T-helper 2 cell treated with Interferon-gamma antibody and Interleukin-4, amounts not matched to agents 5 μg/mL and 100 μg/mL, for 36 hours (primary cell): ENCODE measurements at regions not wholly inside any gene's neighbourhood (a gene's known extent, or its start where the extent isn't known, plus 50 kb on each side); places are given as distances from the start of the nearest gene placed in this dataset.

Source experiments
- DNase-seq: peaks from one replicate; pipeline ENCODE4 v3.0.0; 2021; ENCODE audit warnings: low spot score
- H3K27ac Mint-ChIP-seq: one replicate; pipeline ENCODE4 v1.8.0; 2021; ENCODE audit warnings: mild to moderate bottlenecking, mixed read lengths
- H3K27me3 Mint-ChIP-seq: one replicate; pipeline ENCODE4 v1.8.0; 2021; ENCODE audit warnings: low read depth, mixed read lengths
- H3K36me3 Mint-ChIP-seq: one replicate; pipeline ENCODE4 v1.8.0; 2021; ENCODE audit warnings: low read depth, mixed read lengths
- H3K4me1 Mint-ChIP-seq: one replicate; pipeline ENCODE4 v1.8.0; 2021; ENCODE audit warnings: low read depth, mixed read lengths
- H3K4me3 Mint-ChIP-seq: one replicate; pipeline ENCODE4 v1.8.0; 2022; ENCODE audit warnings: mild to moderate bottlenecking, moderate library complexity, mixed read lengths
- H3K9me3 Mint-ChIP-seq: one replicate; pipeline ENCODE4 v1.8.0; 2021; ENCODE audit warnings: mixed read lengths

DNA sequence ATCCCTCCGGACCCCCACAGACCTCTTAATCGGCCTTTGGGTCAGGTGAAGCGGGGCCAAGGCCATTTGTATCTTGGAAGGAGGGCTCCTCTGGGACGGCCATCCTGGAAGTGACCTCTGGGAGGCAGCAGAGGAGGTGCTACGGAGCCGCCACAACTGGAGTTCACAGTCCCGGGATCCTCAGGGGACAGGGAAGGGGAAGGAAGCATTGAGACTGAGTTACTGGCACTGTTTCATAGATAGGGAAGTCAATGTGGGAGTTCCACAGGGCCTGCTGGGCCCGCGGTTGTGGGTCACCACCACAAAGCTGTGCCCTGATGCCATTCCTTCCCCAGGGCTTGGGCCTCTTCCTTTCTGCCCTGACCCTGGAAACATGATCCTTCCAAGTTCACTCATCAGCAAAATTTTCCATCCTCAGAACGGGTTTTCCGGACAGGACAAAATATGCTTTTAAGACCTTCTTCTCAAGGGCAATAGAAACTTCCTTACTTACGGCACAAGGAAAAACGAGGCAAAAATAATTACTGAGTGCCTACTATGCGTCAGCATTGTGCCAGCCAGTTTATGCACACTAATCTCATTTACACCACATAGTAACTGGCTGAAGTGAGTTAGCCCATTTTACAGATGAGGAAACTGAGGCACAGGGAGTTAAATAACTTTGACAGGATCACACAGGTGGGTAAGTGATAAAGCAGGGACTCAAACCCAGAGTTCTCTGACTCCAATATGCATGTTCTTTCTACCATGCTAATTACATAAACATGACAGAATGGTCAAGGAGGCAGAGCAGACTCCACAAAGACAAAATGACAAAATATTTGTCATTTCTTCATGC, 143.8 kb downstream of the UNC5CL start:
- Mint-ChIP-seq H3K4me3 (no peak overlapping the region), H3K9me3 (no peaks in the 10 kb centered on the region), H3K36me3 (no peaks in the 10 kb centered on the region), H3K27ac (no peak overlapping the region), H3K27me3 (peaks cover 3% of the 10 kb centered on the region), H3K4me1 (no peaks in the 10 kb centered on the region)
- no peak for DNase-seq

DNA sequence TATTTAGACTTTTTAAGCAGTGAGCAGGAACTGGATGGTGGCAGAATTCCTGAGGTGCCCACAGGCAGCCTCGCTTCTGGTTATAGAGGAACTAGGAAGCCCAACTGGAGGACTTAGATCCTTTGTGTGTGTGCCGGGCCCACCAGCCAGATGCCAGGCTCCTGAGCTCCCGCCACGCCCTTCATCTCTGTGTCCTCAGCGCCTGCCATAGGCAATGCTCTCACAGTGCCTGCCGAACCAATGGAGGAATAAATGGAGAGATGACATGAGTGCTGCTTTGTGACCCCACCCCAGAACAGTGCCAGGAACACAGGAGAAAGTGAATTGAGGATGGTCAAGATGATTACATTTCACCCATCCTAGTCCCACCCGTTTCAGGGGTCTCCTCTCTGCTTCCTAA, 146.0 kb downstream of the UNC5CL start:
- no peak overlapping the region for H3K4me3 Mint-ChIP-seq
- DNase-seq = no peak
- peaks cover 2% of the 10 kb centered on the region for H3K27me3 Mint-ChIP-seq
- no peak overlapping the region for H3K27ac Mint-ChIP-seq
- H3K4me1 Mint-ChIP-seq = no peaks in the 10 kb centered on the region
- no peaks in the 10 kb centered on the region for H3K36me3 Mint-ChIP-seq
- no peaks in the 10 kb centered on the region for H3K9me3 Mint-ChIP-seq

DNA sequence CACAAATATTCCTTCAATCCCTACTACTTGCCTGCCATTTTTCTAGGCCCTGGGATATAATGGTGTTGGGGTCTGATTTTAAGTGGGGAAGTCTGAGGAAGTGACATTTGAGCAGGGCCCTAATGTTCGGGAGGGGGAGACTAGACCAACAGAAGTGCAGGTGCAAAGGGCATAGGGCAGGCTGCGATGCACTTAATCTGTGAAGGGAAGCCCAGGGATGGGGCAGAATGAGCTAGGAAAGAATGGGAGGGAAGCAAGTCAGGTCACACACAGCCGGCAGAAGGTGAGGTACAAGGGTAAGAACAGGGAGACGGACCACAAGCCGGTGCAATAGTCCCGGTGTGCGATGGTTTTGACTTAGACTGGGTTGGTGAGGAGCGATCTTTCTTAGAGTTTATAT, 146.8 kb downstream of the UNC5CL start:
- H3K4me3 Mint-ChIP-seq = no peak overlapping the region
- H3K4me1 Mint-ChIP-seq = no peaks in the 10 kb centered on the region
- H3K9me3 Mint-ChIP-seq = no peaks in the 10 kb centered on the region
- no peak for DNase-seq
- no peak overlapping the region for H3K27ac Mint-ChIP-seq
- peaks cover 5% of the 10 kb centered on the region for H3K27me3 Mint-ChIP-seq
- H3K36me3 Mint-ChIP-seq = no peaks in the 10 kb centered on the region

DNA sequence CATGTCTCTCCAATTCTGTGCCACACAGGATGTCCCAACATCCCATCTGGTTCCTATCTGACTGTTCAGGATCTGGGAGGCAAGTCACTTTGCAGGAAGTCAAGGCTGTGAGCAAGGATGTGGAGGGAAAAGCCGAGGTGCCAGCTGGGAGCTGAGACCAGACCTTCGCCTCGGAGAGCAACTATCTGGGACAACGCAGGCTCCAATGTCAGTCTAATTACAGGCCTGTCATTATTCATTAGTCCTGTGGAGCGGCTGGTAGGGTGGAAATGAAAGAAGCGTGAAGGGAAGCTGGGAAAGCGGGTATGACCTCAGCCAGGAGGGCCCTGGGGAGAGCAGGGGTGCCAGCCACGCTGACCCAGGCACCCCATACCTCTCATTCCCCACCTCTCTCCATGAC, 147.3 kb downstream of the UNC5CL start:
- no peaks in the 10 kb centered on the region for H3K4me1 Mint-ChIP-seq
- H3K4me3 Mint-ChIP-seq = no peak overlapping the region
- no peak for DNase-seq
- H3K27me3 Mint-ChIP-seq = peaks cover 5% of the 10 kb centered on the region
- H3K9me3 Mint-ChIP-seq = no peaks in the 10 kb centered on the region
- H3K36me3 Mint-ChIP-seq = no peaks in the 10 kb centered on the region
- no peak overlapping the region for H3K27ac Mint-ChIP-seq

DNA sequence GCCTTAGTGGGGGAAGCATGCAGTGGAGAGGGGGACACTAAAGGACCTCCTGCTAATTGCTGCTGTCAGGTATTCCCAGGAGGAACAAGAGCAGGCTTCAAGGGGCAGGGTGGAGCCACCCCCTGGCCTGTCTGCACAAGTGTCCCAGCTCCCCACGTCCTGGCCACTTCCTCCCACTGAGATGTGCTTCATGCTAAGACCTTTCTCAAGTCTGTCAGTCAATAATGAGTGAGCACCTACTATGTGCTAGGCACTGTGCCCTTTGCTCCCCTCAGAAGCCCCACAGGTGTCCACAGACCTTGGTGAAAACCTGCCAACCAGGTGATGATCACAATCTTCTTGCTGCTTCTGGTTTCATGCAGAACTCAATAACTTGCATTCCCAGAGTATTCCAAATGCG, 147.9 kb downstream of the UNC5CL start:
- no peak for DNase-seq
- Mint-ChIP-seq H3K27ac (no peak overlapping the region), H3K36me3 (no peaks in the 10 kb centered on the region), H3K27me3 (peaks cover 5% of the 10 kb centered on the region), H3K4me1 (no peaks in the 10 kb centered on the region), H3K9me3 (no peaks in the 10 kb centered on the region), H3K4me3 (no peak overlapping the region)

DNA sequence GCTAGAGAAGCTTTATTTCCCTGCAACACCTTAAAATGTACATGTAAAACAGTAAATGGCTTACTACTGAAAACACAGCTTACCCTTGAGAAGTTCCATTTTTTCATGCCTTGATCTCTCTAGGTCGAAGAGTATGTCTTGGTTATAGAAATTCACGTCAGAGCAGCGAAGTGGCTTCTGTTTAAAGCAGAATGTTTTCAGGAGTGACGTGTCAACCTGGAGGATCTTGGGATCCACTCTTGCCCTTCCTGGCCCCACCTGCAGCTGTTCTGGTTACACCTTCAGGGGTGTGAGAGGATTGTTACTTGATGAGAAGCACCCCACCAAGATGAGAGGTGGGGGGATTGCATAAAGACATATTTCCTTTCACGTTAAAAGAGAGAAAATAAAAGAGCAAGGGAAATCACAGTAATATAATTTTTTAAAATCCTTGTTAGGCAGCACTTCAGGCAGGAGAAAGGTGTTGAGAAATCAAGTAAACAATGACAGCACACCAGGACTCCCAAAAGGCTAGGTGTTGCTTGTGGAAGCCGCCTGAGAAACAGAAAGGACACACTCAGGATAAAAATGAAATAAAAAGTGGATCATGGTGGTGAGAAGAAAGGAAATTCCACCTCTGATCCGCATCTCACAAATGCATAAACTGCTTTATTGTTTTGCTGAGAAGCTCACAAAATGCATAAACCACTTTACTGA, 149.7 kb downstream of the UNC5CL start:
- H3K9me3 Mint-ChIP-seq = no peaks in the 10 kb centered on the region
- H3K4me3 Mint-ChIP-seq = no peak overlapping the region
- no peaks in the 10 kb centered on the region for H3K4me1 Mint-ChIP-seq
- no peak for DNase-seq
- H3K27ac Mint-ChIP-seq = no peak overlapping the region
- H3K27me3 Mint-ChIP-seq = peaks cover 7% of the 10 kb centered on the region
- no peaks in the 10 kb centered on the region for H3K36me3 Mint-ChIP-seq

DNA sequence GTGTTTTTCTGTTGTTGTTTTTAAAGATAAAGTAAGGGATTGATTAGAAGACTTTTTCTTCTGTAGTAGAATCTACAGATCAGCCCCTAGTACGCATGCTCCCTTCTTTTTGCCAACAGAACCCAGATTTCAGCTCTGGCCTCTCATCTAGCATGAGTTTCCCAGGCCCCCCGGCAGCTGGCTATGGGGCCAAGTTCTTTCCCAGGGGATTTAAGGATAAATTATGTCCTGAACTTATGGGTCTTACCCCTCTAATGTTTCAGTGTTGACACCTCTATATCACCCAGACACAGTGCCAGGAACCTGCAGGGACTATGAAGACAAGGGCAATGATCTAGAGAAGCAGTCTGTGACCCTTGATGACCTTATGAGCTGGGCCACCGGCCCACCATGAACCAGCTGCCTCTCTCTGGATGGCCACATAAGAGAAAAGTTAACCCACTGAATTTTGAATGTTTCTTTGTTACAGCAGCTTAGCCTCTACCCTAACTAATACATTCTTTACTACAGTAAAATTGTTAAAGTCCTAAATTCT, 150.5 kb downstream of the UNC5CL start:
- H3K36me3 Mint-ChIP-seq = no peaks in the 10 kb centered on the region
- no peak overlapping the region for H3K4me3 Mint-ChIP-seq
- no peaks in the 10 kb centered on the region for H3K9me3 Mint-ChIP-seq
- peaks cover 9% of the 10 kb centered on the region for H3K27me3 Mint-ChIP-seq
- H3K27ac Mint-ChIP-seq = no peak overlapping the region
- H3K4me1 Mint-ChIP-seq = no peaks in the 10 kb centered on the region
- no peak for DNase-seq

DNA sequence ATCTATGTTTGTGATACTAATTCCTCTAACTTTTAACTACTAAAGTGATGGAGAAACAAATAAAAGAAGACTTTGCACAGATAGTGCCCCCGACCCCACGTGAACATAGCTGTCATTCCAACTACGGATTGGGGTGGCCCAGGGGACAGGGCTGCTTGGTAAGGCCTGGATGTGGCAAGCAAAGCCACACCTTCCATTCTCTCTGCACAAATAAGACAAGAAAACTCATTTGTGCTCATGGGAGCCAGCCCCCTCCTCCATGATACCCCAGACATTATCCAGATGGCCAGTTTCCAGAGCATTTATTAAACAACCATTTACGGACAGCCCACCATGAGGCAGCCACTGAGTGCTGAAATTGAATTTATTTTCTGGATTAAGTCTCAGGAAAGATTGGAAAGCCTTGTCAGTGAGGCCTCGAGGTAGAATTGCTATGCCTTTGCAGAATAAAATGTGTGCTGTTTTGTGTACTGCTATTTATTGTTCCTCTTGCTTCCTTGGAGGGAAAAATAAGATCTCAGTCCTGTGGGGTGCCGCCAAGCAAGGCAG, 151.2 kb downstream of the UNC5CL start:
- H3K27me3 Mint-ChIP-seq = peaks cover 9% of the 10 kb centered on the region
- H3K4me1 Mint-ChIP-seq = no peaks in the 10 kb centered on the region
- no peak overlapping the region for H3K4me3 Mint-ChIP-seq
- DNase-seq = no peak
- no peak overlapping the region for H3K27ac Mint-ChIP-seq
- no peaks in the 10 kb centered on the region for H3K36me3 Mint-ChIP-seq
- H3K9me3 Mint-ChIP-seq = no peaks in the 10 kb centered on the region

DNA sequence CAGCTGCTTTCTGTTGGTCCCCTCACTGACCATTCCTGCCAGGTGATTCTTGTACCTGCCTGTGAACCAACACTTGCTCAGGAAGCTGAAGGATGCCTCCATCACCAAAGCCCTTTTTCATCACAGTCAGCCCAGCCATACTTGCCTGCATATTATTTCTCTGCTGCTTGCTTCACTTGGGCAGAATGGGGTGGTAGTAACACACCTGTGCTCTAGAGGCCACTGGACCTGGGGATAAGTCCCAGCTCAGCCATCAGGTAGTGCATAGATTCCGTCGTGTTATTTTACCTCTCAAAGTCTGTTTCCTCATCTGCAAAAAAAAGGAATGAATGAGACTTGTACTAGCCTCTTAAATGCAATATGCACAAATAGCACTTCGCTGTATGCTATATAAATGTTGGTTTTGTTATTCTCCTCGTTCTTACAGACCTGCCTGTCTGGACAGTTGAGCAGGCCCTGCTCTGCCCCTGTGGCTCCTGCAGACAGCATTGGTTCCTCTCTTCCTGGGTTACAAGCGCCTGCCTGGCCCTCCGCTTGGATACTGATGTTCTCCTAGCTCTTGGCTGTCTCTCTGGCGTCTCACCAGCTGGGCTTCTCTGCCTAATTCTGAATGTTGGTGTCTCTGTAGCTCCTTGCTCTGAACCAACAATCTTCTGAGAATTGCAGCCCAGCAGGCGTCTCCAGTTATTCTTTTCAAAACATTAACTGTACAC, 151.8 kb downstream of the UNC5CL start:
- no peaks in the 10 kb centered on the region for H3K36me3 Mint-ChIP-seq
- peaks cover 11% of the 10 kb centered on the region for H3K27me3 Mint-ChIP-seq
- DNase-seq = no peak
- H3K4me1 Mint-ChIP-seq = no peaks in the 10 kb centered on the region
- H3K9me3 Mint-ChIP-seq = no peaks in the 10 kb centered on the region
- no peak overlapping the region for H3K4me3 Mint-ChIP-seq
- no peak overlapping the region for H3K27ac Mint-ChIP-seq

DNA sequence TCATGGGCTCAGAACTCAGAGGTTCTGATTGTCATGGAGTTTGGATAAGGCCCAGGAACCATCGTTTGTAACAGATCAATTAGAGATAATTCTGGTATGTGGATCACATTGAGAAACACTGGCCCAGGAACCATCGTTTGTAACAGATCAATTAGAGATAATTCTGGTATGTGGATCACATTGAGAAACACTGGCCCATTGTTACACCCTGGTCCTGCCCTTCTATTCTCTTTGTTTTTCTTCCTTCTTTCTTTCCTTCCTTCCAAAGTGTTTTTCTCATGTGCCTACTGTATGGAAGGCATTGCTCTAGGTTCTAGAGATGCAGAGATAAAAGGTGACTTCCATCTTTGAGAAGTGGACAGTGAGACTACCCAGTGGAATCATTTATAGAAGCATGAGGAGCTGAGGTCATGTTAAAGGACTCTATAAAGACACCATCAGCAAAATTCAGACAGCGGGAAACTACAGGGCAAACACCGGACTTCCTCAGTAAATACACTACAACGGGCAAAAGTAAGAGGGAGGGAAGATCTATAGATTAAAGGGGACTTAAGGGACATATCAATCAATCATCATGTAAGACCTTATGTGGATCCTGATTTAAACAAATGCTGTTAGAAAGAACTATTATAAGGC, 153.8 kb downstream of the UNC5CL start:
- no peak for DNase-seq
- Mint-ChIP-seq H3K36me3 (no peaks in the 10 kb centered on the region), H3K4me1 (peaks cover 4% of the 10 kb centered on the region), H3K9me3 (no peaks in the 10 kb centered on the region), H3K27ac (no peak overlapping the region), H3K4me3 (no peak overlapping the region), H3K27me3 (peaks cover 11% of the 10 kb centered on the region)

DNA sequence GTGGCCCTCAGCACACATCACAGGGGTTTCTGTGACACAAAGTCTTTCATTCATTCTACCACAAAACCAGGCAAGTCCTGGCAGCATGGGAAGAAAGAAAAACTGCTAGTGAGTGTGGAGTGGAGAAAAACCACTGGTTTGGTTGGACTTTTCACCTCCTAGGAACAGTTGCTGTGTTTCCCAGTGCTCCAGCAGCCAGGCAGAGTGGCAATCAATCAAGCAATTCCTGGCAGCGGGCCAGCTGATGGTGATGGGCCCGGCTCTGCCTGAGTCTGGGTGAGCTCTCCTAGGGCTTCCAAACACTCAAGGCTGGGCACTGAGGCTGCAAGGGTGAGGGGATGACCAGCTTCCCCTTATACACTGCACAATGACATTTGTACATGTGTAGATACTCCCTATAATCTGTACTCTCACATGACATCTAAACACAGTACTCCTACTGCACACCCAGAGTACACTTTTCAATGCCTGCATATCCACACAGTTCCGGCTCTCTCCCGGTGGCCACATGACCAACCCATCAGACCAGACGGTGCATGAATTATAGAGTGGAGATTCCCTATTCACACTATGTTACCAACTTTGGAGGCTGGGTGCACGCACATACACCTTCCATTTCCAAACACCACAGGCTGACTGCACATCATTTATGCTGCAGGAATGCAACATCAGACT, 156.6 kb downstream of the UNC5CL start:
- Mint-ChIP-seq H3K4me1 (peaks cover 6% of the 10 kb centered on the region), H3K9me3 (no peaks in the 10 kb centered on the region), H3K4me3 (no peak overlapping the region), H3K27me3 (peaks cover 8% of the 10 kb centered on the region), H3K27ac (no peak overlapping the region), H3K36me3 (no peaks in the 10 kb centered on the region)
- no peak for DNase-seq

DNA sequence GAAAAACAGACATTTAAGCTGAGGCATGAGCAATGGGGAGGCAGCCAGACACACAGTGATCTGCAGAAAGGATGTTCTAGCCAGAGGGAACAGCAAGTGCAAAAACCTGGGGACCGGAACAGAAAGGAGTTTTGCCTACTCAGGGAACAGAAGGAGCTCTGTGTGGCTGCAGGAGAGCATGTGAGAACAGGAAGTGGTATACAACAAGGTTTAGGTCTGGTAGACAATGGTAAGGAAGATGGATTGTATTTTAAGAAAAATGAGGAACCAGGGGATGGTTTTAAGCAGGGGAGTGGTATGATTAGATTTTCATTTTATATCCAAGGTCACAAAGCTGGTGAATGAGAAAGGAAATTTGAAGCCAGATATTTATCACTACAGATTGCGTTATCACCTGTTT, 157.5 kb downstream of the UNC5CL start:
- peaks cover 7% of the 10 kb centered on the region for H3K4me1 Mint-ChIP-seq
- no peak overlapping the region for H3K4me3 Mint-ChIP-seq
- H3K27me3 Mint-ChIP-seq = peaks cover 9% of the 10 kb centered on the region
- no peaks in the 10 kb centered on the region for H3K36me3 Mint-ChIP-seq
- no peak for DNase-seq
- H3K9me3 Mint-ChIP-seq = no peaks in the 10 kb centered on the region
- H3K27ac Mint-ChIP-seq = no peak overlapping the region

DNA sequence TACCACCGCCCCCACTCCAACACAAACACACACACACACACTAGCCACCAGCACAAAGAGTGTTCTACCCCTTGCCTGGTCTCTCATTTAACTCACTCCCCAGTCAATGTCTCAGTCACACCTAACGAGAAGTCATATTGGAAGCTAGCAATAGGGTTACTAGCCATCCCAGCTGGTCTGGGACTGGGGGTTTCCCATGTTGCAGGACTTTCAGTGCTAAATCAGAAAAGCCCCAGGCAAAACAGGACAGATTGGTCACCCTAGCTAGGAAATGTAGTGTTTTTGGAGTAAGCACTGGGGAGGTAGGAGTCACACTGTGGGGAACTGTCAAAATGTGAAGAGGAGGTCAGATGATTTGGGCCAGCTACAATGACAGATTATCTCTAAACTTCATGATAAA, 158.1 kb downstream of the UNC5CL start:
- DNase-seq = no peak
- no peaks in the 10 kb centered on the region for H3K36me3 Mint-ChIP-seq
- no peak overlapping the region for H3K27ac Mint-ChIP-seq
- H3K27me3 Mint-ChIP-seq = peaks cover 12% of the 10 kb centered on the region
- no peaks in the 10 kb centered on the region for H3K9me3 Mint-ChIP-seq
- peaks cover 7% of the 10 kb centered on the region for H3K4me1 Mint-ChIP-seq
- no peak overlapping the region for H3K4me3 Mint-ChIP-seq
